Neural progenitor cell (in vitro differentiated cells): ENCODE measurements at regions not wholly inside any gene's neighbourhood (a gene's known extent, or its start where the extent isn't known, plus 50 kb on each side); places are given as distances from the start of the nearest gene placed in this dataset.

Experiments
- DNase-seq: peaks from one replicate; pipeline ENCODE4 v3.0.0-alpha.2; 2016; ENCODE audit warnings: low spot score
- H2AFZ ChIP-seq: fragments of 200-600 bp; sonication (generic); replicated peaks from 2 replicates; pipeline ENCODE4 v1.6.1; 2016; ENCODE audit warnings: antibody characterized with exemption
- H3F3A ChIP-seq: fragments of 200-600 bp; sonication (generic); 2 replicates; pipeline ENCODE4 v1.6.1; 2016; ENCODE audit warnings: antibody characterized with exemption, low read depth
- H3K27ac ChIP-seq: fragments of 200-600 bp; sonication (generic); 2 replicates; pipeline ENCODE4 v1.5.1; 2016; ENCODE audit warnings: mild to moderate bottlenecking
- H3K27me3 ChIP-seq: fragments of 200-600 bp; sonication (generic); 2 replicates; pipeline ENCODE4 v1.6.1; 2016; ENCODE audit warnings: mild to moderate bottlenecking, moderate library complexity
- H3K36me3 ChIP-seq: fragments of 200-600 bp; sonication (generic); 2 replicates; pipeline ENCODE4 v1.5.1; 2016
- H3K4me1 ChIP-seq: fragments of 200-600 bp; sonication (generic); 2 replicates; pipeline ENCODE4 v1.6.1; 2016; ENCODE audit warnings: mixed run types
- H3K4me2 ChIP-seq: fragments of 200-600 bp; sonication (generic); 2 replicates; pipeline ENCODE4 v1.6.1; 2016
- H3K4me3 ChIP-seq: fragments of 200-600 bp; sonication (generic); 2 replicates; pipeline ENCODE4 v1.5.1; 2016
- H3K79me2 ChIP-seq: fragments of 200-600 bp; sonication (generic); 2 replicates; pipeline ENCODE4 v1.6.1; 2016; ENCODE audit warnings: low read depth
- H3K9ac ChIP-seq: fragments of 200-600 bp; sonication (generic); 2 replicates; pipeline ENCODE4 v1.6.1; 2016
- H3K9me3 ChIP-seq: fragments of 200-600 bp; sonication (generic); 2 replicates; pipeline ENCODE4 v1.5.1; 2016; ENCODE audit warnings: low read depth
- H4K20me1 ChIP-seq: fragments of 200-600 bp; sonication (generic); 2 replicates; pipeline ENCODE4 v1.6.1; 2016; ENCODE audit warnings: low read depth
- H3K27ac Mint-ChIP-seq: 3 replicates; pipeline ENCODE4 v1.8.0; 2021; ENCODE audit warnings: mixed read lengths
- H3K27me3 Mint-ChIP-seq: 2 replicates; pipeline ENCODE4 v1.8.0; 2022; ENCODE audit warnings: low read depth, mild to moderate bottlenecking, inconsistent platforms, moderate library complexity, mixed read lengths; ENCODE audit not compliant: insufficient read depth
- H3K36me3 Mint-ChIP-seq: 3 replicates; pipeline ENCODE4 v1.8.0; 2021; ENCODE audit warnings: mixed read lengths
- H3K4me1 Mint-ChIP-seq: 3 replicates; pipeline ENCODE4 v1.8.0; 2021; ENCODE audit warnings: mixed read lengths
- H3K4me3 Mint-ChIP-seq: 3 replicates; pipeline ENCODE4 v1.8.0; 2021; ENCODE audit warnings: mild to moderate bottlenecking, moderate library complexity, mixed read lengths
- H3K9me3 Mint-ChIP-seq: 3 replicates; pipeline ENCODE4 v1.8.0; 2020; ENCODE audit warnings: mixed read lengths
- CTCF ChIP-seq: fragments of 200-600 bp; sonication (generic); IDR thresholded peaks from 2 replicates; pipeline ENCODE4 v1.5.1; 2017; ENCODE audit warnings: antibody characterized with exemption, mild to moderate bottlenecking
- EZH2 ChIP-seq: fragments of 200-600 bp; sonication (generic); IDR thresholded peaks from 2 replicates; pipeline ENCODE4 v1.6.1; 2017; ENCODE audit warnings: antibody characterized with exemption, mild to moderate bottlenecking, moderate library complexity
- EZH2phosphoT487 ChIP-seq: fragments of 200-600 bp; sonication (generic); IDR thresholded peaks from 2 replicates; pipeline ENCODE4 v1.6.1; 2017; ENCODE audit warnings: antibody characterized with exemption

- Mint-ChIP-seq H3K27ac (no peak overlapping the region), H3K4me1 (peaks cover 13% of the 10 kb centered on the region), H3K27me3 (no peaks in the 10 kb centered on the region), H3K4me3 (no peak overlapping the region), H3K9me3 (no peaks in the 10 kb centered on the region), H3K36me3 (no peaks in the 10 kb centered on the region)
- Histone ChIP-seq H3K9ac (no peak overlapping the region), H4K20me1 (no peaks in the 10 kb centered on the region), H3K4me2 (no peak overlapping the region), H3K4me3 (no peak overlapping the region), H2AFZ (no peak overlapping the region), H3K4me1 (no peaks in the 10 kb centered on the region), H3K79me2 (no peaks in the 10 kb centered on the region), H3F3A (no peaks in the 10 kb centered on the region), H3K27ac (no peak overlapping the region), H3K9me3 (no peaks in the 10 kb centered on the region), H3K36me3 (no peaks in the 10 kb centered on the region), H3K27me3 (no peaks in the 10 kb centered on the region)
- TF ChIP-seq EZH2phosphoT487 (no peak), CTCF (no peak), EZH2 (no peak)
- DNase-seq, result no peak
Measured at GRCh38 chr17:69709441-69709840, 294.9 kb downstream of the MAP2K6 start.

GRCh38 chr17:69710926-69711325 is 296.4 kb downstream of the MAP2K6 start:
- no peaks in the 10 kb centered on the region for H3K36me3 ChIP-seq
- Mint-ChIP-seq H3K9me3 (no peaks in the 10 kb centered on the region), H3K27ac (no peak overlapping the region), H3K4me3 (no peak overlapping the region), H3K27me3 (no peaks in the 10 kb centered on the region), H3K36me3 (no peaks in the 10 kb centered on the region), H3K4me1 (peaks cover 15% of the 10 kb centered on the region)
- no peaks in the 10 kb centered on the region for H3K27me3 ChIP-seq
- TF ChIP-seq EZH2, result no peak
- no peak for TF ChIP-seq EZH2phosphoT487
- TF ChIP-seq CTCF, result no peak
- H3K9ac ChIP-seq, result no peak overlapping the region
- no peak overlapping the region for H2AFZ ChIP-seq
- DNase-seq, result no peak
- H3K4me1 ChIP-seq, result no peaks in the 10 kb centered on the region
- H3K27ac ChIP-seq, result no peak overlapping the region
- no peak overlapping the region for H3K4me3 ChIP-seq
- H3K9me3 ChIP-seq, result no peaks in the 10 kb centered on the region
- no peaks in the 10 kb centered on the region for H4K20me1 ChIP-seq
- no peaks in the 10 kb centered on the region for H3F3A ChIP-seq
- H3K79me2 ChIP-seq, result no peaks in the 10 kb centered on the region
- H3K4me2 ChIP-seq, result no peak overlapping the region

GRCh38 chr17:69711541-69711940 is 297.0 kb downstream of the MAP2K6 start:
- TF ChIP-seq EZH2, result no peak
- TF ChIP-seq EZH2phosphoT487, result no peak
- no peak for TF ChIP-seq CTCF
- H3K4me3 Mint-ChIP-seq, result no peak overlapping the region
- no peak overlapping the region for H3K4me2 ChIP-seq
- H3K9ac ChIP-seq, result no peak overlapping the region
- no peaks in the 10 kb centered on the region for H3K9me3 Mint-ChIP-seq
- no peaks in the 10 kb centered on the region for H3K36me3 Mint-ChIP-seq
- H3K4me1 ChIP-seq, result no peaks in the 10 kb centered on the region
- peaks cover 18% of the 10 kb centered on the region for H3K4me1 Mint-ChIP-seq
- H3K27ac ChIP-seq, result no peak overlapping the region
- no peak overlapping the region for H3K27ac Mint-ChIP-seq
- no peaks in the 10 kb centered on the region for H3K27me3 ChIP-seq
- H3K4me3 ChIP-seq, result no peak overlapping the region
- no peaks in the 10 kb centered on the region for H3K79me2 ChIP-seq
- no peaks in the 10 kb centered on the region for H3K9me3 ChIP-seq
- H3K27me3 Mint-ChIP-seq, result no peaks in the 10 kb centered on the region
- H3K36me3 ChIP-seq, result no peaks in the 10 kb centered on the region
- no peaks in the 10 kb centered on the region for H3F3A ChIP-seq
- DNase-seq, result no peak
- no peaks in the 10 kb centered on the region for H4K20me1 ChIP-seq
- no peak overlapping the region for H2AFZ ChIP-seq
